Epithelial cell of esophagus (primary cell): ENCODE measurements at regions not wholly inside any gene's neighbourhood (a gene's known extent, or its start where the extent isn't known, plus 50 kb on each side); places are given as distances from the start of the nearest gene placed in this dataset.

Experiments
- DNase-seq: peaks from one replicate; pipeline ENCODE4 v3.0.0; 2010; ENCODE audit warnings: low read depth
- H3K4me3 ChIP-seq: 2 replicates; pipeline ENCODE4 v1.5.1; 2011; ENCODE audit warnings: mild to moderate bottlenecking, low read length, control low read depth
- CTCF ChIP-seq: IDR thresholded peaks from 2 replicates; pipeline ENCODE4 v1.5.1; 2011; ENCODE audit warnings: low read depth, mild to moderate bottlenecking, low read length, control low read depth, inconsistent platforms; ENCODE audit not compliant: insufficient read depth; ENCODE audit errors: missing control alignments

GRCh38 chr4:3823496-3824341 lies 57.5 kb downstream of the ADRA2C start:
- DNase-seq: no peak
- TF ChIP-seq CTCF: no peak
- no peak overlapping the region for H3K4me3 ChIP-seq

GRCh38 chr4:3824521-3825270 lies 58.5 kb downstream of the ADRA2C start:
- TF ChIP-seq CTCF: no peak
- DNase-seq: no peak
- no peak overlapping the region for H3K4me3 ChIP-seq

- TF ChIP-seq CTCF: no peak
- no peak overlapping the region for H3K4me3 ChIP-seq
- DNase-seq: no peak
Measured at GRCh38 chr4:3825530-3825929, 59.3 kb downstream of the ADRA2C start.

- TF ChIP-seq CTCF: no peak
- H3K4me3 ChIP-seq: no peak overlapping the region
- DNase-seq: no peak
Measured at GRCh38 chr4:3826247-3827172, 60.3 kb downstream of the ADRA2C start.

GRCh38 chr4:3827616-3828492 lies 61.7 kb downstream of the ADRA2C start:
- H3K4me3 ChIP-seq: no peak overlapping the region
- no peak for DNase-seq
- TF ChIP-seq CTCF: no peak

GRCh38 chr4:3828546-3828945 lies 62.4 kb downstream of the ADRA2C start:
- DNase-seq: no peak
- no peak for TF ChIP-seq CTCF
- no peak overlapping the region for H3K4me3 ChIP-seq
